Suppressor macrophage treated with lipopolysaccharide for 1 hour (primary cell): ENCODE measurements at regions not wholly inside any gene's neighbourhood (a gene's known extent, or its start where the extent isn't known, plus 50 kb on each side); places are given as distances from the start of the nearest gene placed in this dataset.
"Not testable (repeated sequence)": the region's sequence is repeated elsewhere in the genome, so short reads cannot be mapped to it uniquely, and the experiment has no call there.

Experiments
- DNase-seq, 3 donors: peaks; one replicate each; pipeline ENCODE4 v3.0.0-alpha.2; 2020 to 2022

- no peak for DNase-seq
These were observed 464.4 kb upstream of the TUSC1 start for GRCh38 chr9:26142631-26143030.

GRCh38 chr9:26142201-26142600, 464.0 kb upstream of the TUSC1 start:
- DNase-seq = no peak

GRCh38 chr9:26133537-26133936, 455.3 kb upstream of the TUSC1 start:
- DNase-seq = no peak

- no peak for DNase-seq
These were observed 454.6 kb upstream of the TUSC1 start for GRCh38 chr9:26132746-26133312.

GRCh38 chr9:26131886-26132285, 453.6 kb upstream of the TUSC1 start:
- no peak for DNase-seq

- no peak for DNase-seq
These were observed 451.0 kb upstream of the TUSC1 start for GRCh38 chr9:26129217-26129616.

GRCh38 chr9:26125693-26126092, 447.4 kb upstream of the TUSC1 start:
- DNase-seq = no peak

GRCh38 chr9:26116085-26116484, 437.8 kb upstream of the TUSC1 start:
- not testable (repeated sequence) for DNase-seq

GRCh38 chr9:26112724-26113123, 434.5 kb upstream of the TUSC1 start:
- no peak for DNase-seq

GRCh38 chr9:26086396-26086795, 408.2 kb upstream of the TUSC1 start:
- DNase-seq = no peak

- no peak for DNase-seq
These were observed 403.6 kb upstream of the TUSC1 start for GRCh38 chr9:26081847-26082246.

- no peak for DNase-seq
These were observed 400.5 kb upstream of the TUSC1 start for GRCh38 chr9:26078706-26079105.

GRCh38 chr9:26077860-26078259, 399.6 kb upstream of the TUSC1 start:
- no peak for DNase-seq

GRCh38 chr9:26067608-26068007, 389.4 kb upstream of the TUSC1 start:
- DNase-seq = no peak

GRCh38 chr9:26066237-26066636, 388.0 kb upstream of the TUSC1 start:
- no peak for DNase-seq

- DNase-seq = no peak
These were observed 383.8 kb upstream of the TUSC1 start for GRCh38 chr9:26061948-26062575.

- no peak for DNase-seq
These were observed 380.1 kb upstream of the TUSC1 start for GRCh38 chr9:26058111-26058895.

GRCh38 chr9:26057050-26057449, 378.8 kb upstream of the TUSC1 start:
- DNase-seq = no peak

- no peak for DNase-seq
These were observed 376.6 kb upstream of the TUSC1 start for GRCh38 chr9:26054600-26055520.

GRCh38 chr9:26053954-26054353, 375.7 kb upstream of the TUSC1 start:
- DNase-seq = no peak

- no peak for DNase-seq
These were observed 365.2 kb upstream of the TUSC1 start for GRCh38 chr9:26043431-26043830.

GRCh38 chr9:26034786-26035185, 356.5 kb upstream of the TUSC1 start:
- DNase-seq = no peak

- no peak for DNase-seq
These were observed 355.1 kb upstream of the TUSC1 start for GRCh38 chr9:26033336-26033735.
